ENCODE measurements at regions not wholly inside any gene's neighbourhood (a gene's known extent, or its start where the extent isn't known, plus 50 kb on each side); places are given as distances from the start of the nearest gene placed in this dataset.

DNA sequence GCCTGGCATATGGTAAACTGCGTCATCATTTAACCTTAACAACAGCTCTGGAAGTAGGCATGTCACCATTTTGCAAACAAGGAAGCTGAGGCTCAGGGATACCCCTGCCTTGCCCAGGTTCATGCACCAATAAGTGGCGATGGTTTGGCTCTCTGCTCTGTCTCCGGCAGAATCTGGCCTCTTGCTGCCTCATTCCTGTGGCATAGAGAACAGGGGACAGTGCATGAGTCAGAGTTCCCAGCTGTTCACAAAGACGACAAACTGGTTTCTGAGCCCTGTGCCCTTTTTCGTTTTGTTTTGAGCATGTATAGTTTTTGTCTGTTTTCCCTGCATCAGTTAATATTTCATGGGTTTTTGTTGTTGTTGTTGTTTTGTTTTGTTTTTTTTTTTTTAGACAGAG lies 236.8 kb downstream of the OPA1 start:
- no peak for DNase-seq

GRCh38 chr3:193830791-193831191 lies 237.8 kb downstream of the OPA1 start:
- no peak for DNase-seq

DNA sequence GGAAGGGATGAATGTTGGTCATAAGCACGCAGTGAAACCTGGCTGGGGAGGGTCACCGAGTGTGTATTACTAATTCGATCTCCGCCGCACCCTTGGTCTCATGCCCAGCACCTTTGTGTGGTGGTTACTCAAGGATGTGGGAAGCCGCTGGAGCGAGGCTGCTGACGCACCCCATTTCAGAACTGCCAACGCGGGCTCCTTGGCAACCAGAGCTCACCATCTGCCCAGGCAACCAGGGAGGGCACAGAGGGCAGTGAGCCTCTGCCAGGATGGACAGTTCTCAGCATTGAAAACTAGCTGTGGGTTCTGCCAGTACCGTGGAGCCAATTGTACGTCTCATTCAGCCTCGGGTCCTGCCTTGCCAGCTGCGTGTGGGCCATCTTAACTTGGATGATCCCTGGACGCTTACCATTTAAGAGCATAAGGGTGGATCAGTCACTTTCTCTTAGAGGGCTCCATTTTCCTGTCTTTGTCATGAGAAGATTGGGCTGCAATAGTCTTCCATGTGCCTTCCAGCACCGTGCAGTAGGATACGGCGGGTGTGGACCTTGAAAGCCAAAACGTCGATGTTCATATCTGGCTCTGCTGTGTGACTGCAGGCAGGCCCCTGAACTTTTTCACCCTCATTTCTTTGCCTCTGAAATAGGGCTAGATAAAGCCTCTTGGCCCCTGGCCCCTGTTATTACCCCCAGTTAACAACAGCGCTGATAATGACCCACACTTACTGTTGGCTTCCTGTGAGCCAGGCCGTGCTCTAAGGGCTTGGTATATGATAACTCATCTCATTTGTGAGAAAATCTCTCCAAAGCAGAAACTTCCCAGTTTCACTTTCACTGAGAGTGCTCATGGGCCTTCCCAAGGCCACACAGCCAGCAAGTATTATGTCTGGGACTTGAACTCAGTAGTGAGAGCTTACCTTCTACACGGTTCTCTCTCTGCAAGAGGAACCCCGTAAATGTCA lies 238.8 kb downstream of the OPA1 start:
- DNase-seq: peak; percentile 61

GRCh38 chr3:193832833-193833413 lies 239.9 kb downstream of the OPA1 start:
- DNase-seq: no peak

GRCh38 chr3:193833592-193833991 lies 240.6 kb downstream of the OPA1 start:
- DNase-seq: no peak

DNA sequence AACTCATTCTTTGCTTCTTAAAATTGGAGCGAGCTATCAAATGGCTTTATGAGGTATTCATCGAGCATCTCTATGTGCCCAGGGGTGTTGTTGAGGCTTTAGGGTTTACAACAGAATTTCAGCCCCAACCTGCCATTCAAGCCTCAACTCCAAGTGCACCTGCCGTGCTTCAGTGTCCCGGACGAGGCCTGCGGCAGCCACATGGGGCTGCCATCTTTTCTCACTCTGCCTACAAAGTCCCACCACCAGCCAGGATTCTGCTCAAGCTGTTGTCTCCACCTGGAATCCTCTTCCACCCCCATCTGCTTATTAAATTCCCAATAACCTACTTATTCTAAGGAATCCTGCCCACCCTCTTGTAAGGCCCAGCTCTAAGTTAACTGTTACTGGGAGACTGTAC lies 242.4 kb downstream of the OPA1 start:
- DNase-seq: no peak

- no peak for DNase-seq
Measured at GRCh38 chr3:193836511-193836910, 243.5 kb downstream of the OPA1 start.

DNA sequence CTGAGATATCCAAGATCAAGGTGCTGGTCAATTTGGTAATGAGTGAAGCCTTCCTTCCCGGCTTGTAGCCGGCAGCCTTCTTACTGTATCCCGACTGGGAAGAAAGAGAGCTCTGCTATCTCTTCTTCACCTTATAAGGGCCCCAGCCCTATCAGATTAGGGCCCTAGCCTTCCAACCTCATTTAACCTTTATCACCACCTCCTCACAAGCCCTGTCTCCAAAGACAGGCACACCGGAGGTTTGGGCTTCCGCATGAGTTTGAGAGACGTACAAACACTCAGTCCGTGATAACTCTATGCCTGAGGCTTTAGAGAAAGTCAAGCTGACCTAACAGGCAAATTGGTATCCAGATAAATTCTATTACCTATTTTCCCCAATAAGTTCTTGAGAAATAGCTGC lies 243.9 kb downstream of the OPA1 start:
- no peak for DNase-seq

DNA sequence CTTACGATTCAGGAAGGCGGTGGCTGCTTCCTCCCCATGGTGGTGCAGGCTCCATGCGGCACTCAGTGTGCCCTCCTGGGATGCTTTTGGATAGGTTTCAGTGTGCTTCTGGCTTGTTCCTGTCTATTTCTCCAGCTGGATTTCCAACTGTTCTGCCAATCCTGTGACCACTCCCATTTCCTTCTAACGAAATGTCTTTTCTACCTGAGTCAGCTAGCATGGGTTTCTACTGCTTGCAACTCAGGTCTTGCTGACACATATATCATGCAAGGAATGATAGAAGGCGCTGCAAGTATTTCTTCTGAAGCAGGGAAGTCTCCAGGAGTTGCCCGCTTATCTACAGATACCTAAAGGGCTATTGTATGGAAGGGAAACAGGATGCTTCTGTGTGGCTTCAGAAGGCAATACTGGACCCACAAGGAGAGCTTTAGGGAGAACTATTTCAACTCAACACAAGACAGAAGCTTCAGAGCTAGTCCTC lies 244.4 kb downstream of the OPA1 start:
- DNase-seq: no peak

DNA sequence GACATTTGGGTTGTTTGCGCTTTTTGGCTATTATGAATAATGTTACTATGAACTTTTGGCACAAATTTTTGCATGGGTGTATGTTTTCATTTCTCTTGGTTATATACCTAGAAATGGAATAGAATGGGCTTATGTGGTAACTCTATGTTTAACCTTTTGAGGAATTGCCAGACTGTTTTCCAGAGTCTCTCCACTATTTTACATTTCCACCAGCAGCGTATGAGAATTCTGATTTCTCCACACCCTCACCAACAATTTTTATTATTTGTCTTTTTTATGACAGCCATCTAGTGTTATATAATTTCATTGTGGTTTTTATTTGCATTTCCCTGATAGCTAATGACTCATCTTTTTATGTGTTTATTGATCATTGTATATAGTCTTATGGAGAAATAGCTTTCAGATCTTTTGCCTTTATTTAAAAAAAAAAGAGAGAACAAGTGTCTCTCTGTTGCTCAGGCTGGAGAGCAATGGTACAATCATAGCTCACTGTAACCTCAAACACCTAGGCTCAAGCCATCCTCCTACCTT lies 247.2 kb downstream of the OPA1 start:
- no peak for DNase-seq

- no peak for DNase-seq
Measured at GRCh38 chr3:193841581-193841980, 248.6 kb downstream of the OPA1 start.

DNA sequence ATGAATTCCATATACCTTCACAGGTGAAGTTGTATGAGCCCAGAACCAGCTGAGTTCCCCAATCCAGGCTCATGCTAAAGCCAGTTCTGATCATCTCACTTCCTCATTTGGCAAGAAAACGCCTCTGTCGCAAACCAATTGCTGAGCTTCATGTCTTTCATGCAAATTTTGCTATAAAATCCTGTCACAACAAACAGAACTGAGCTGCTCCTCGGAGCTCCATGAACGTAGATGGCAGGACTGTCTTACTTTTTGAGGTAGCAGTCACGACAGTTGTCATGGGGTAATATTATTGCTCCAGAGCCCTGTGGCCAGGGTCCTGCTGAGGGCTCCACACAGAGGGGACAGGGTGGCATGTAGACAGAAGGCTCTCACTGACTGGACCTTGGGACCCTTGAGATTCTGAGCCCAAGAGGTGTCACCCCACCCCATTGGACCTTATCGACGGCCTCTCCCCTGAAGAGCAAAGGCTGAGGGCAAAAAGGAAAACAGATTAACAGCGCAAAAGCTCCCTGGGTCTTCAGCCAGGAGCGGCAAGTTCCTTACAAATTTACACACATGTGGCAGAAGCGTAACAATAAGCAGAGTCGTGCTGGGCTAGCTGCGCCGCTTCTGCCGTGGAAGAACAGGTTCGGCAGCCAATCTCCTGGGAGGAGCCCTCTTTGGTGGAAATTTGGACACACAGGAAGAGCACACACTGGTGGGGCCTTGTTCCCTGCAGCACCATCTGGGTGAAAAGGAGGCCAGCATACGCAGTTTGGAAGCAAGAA lies 249.2 kb downstream of the OPA1 start:
- DNase-seq: peak; percentile 83

GRCh38 chr3:193842832-193843473 lies 249.9 kb downstream of the OPA1 start:
- peak; percentile 88 for DNase-seq

DNA sequence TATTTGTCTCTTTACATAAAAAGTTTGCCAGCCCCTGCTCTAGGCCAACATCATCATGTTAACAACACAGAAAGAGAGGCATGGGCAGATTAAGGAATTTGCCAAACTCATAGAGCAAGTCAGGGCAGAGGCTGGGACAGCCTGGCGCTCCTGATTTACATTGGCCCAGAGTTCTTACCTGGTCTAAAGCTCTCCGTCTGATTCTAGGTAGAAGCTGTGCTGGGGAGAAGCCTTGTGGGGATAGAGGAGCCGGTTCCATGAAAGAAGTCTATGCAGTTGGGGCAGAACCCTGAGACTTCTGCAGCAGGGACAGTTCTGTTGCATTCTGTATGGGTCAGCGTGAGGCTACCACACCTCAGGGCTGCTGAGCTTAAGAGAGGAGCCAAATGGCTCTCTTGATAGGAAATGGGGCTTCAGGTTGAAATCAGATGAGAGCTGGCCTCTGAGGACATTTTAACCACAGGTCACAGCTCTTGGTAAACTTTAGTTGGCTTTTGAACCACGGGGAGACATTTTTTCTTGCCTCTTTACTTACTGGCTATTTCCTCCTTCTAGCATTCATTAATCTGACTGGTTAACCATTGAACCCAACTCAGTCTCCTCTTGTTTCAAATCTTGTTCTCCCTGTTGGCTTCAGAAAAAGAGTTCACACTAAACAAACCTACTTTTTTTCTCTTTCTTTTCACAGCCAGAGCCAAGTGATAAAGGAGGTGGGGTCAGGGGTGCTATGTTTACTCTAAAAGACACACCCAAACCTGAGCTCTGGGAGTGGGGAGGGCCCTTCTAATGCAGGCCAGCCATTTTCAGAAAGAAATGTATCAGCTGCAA lies 250.7 kb downstream of the OPA1 start:
- peak; percentile 79 for DNase-seq

DNA sequence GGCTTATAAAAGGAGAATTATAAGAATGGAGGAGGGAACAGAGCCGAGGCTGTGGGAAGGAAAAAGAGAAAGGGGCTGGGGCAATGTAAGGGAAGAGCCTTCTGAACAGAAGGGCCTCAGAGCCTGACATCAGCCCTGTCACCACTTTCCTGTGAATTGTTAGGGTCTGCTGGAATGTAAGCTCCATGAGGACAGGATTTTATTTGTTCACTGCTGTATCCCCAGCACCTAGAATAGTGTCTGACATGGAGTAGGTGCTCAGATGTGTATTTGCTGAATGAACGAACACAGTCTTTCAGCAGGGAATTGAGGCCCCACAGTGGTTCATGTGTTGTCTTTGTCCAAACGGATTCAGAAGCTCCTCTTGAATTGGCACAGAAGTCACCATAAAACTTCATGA lies 251.5 kb downstream of the OPA1 start:
- no peak for DNase-seq

GRCh38 chr3:193845144-193845543 lies 252.1 kb downstream of the OPA1 start:
- no peak for DNase-seq

- no peak for DNase-seq
Measured at GRCh38 chr3:193846569-193846968, 253.6 kb downstream of the OPA1 start.

DNA sequence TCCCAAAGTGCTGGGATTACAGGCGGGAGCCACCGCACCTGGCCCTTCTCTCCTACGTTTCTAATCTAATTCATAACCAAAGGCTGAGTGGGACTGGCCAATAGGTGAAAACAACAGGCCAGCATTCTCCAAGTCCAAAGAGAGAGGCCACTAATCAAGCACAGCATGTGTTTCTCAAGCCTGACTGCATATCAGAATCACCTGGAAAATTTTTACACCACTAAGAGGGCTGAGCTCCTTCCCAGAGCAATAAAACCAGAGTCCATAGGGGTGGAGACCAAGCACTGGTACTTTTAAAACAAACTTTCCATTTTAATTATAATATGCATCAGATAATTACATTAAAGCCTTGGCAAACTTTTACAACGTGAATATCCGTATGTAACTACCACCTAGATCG lies 254.4 kb downstream of the OPA1 start:
- DNase-seq: no peak

DNA sequence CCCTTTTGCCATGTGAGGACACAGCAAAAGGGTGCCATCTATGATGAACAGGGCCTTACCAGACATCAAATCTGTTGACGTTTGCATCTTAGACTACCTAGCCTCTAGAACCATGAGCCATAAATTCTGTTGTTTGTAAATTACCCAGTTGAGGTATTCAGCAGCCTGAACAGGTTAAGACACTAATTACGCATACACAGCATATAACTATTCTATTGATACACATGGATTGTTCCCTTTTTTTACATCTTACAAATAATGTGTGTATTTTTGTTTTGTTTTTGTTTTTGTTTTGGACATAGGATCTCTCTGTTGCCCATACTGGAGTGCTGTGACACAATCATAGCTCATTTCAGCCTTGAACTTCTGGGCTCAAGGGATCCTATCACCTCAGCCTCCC lies 255.5 kb downstream of the OPA1 start:
- DNase-seq: no peak

- DNase-seq: no peak
Measured at GRCh38 chr3:193850084-193850619, 257.1 kb downstream of the OPA1 start.

DNA sequence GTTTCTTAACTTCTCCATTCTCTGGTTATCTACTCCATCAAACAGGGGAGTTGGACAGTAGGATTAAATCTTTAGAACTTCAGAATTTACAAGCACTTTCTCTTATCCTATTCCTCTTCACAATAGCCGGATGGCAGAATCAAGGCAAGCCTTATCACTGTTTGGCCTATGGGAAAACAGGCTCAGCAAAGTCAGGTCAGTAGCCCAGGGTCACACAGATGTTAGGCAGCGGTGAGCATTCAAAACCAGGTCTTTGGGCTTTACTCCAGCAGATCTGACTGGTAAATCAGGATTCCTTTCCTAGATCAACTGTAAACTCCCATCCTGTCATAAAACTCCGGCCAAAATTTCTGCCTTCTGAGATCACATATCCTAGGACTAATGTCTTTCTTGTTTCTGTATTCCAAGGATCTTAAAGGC lies 258.4 kb downstream of the OPA1 start:
- no peak for DNase-seq

Data from hematopoietic multipotent progenitor cell treated with erythropoietin and hydrocortisone succinate and interleukin-3 and kit ligand, for 6 days (in vitro differentiated cells).